ENCODE measurements at regions not wholly inside any gene's neighbourhood (a gene's known extent, or its start where the extent isn't known, plus 50 kb on each side); places are given as distances from the start of the nearest gene placed in this dataset.

- H3K4me1 Mint-ChIP-seq (ENCODE audit: low read depth, unreplicated experiment) = peaks cover 17% of the 10 kb centered on the region
- peak; percentile 11 for DNase-seq
- H3K4me3 Mint-ChIP-seq (ENCODE audit: low read depth, unreplicated experiment) = no peak overlapping the region
- CTCF ChIA-PET = no interaction called here
- H3K36me3 Mint-ChIP-seq (ENCODE audit: insufficient read depth, unreplicated experiment) = no peaks in the 10 kb centered on the region
- no peaks in the 10 kb centered on the region for H3K9me3 Mint-ChIP-seq (ENCODE audit: low read depth, unreplicated experiment)
- H3K27me3 Mint-ChIP-seq (ENCODE audit: unreplicated experiment) = no peaks in the 10 kb centered on the region
- intact Hi-C loops (cut with micrococcal nuclease; ENCODE audit: unreplicated experiment) = loop anchor here (10.0 kb wide), 1 partner anchor 155 kb away; the partner anchor contains the start of gene TLE1
- no peak for TF ChIP-seq CTCF (IDR thresholded peaks at IDR 0.05; ENCODE audit: unreplicated experiment)
- no TSS peak for BruUV-seq (replicated peaks)
- H3K27ac Mint-ChIP-seq (ENCODE audit: unreplicated experiment) = peak overlapping the region; percentile 45
These were observed 159.7 kb downstream of the TLE1 start for GRCh38 chr9:81529556-81530193.

- intact Hi-C loops (cut with micrococcal nuclease; ENCODE audit: unreplicated experiment) = loop anchor here (10.0 kb wide), 1 partner anchor 158 kb away; the partner anchor contains the start of gene TLE1
- H3K9me3 Mint-ChIP-seq (ENCODE audit: low read depth, unreplicated experiment) = no peaks in the 10 kb centered on the region
- H3K4me3 Mint-ChIP-seq (ENCODE audit: low read depth, unreplicated experiment) = no peak overlapping the region
- H3K36me3 Mint-ChIP-seq (ENCODE audit: insufficient read depth, unreplicated experiment) = no peaks in the 10 kb centered on the region
- H3K27me3 Mint-ChIP-seq (ENCODE audit: unreplicated experiment) = no peaks in the 10 kb centered on the region
- no peak for DNase-seq
- H3K27ac Mint-ChIP-seq (ENCODE audit: unreplicated experiment) = no peak overlapping the region
- no peak for TF ChIP-seq CTCF (IDR thresholded peaks at IDR 0.05; ENCODE audit: unreplicated experiment)
- CTCF ChIA-PET = no interaction called here
- peaks cover 25% of the 10 kb centered on the region for H3K4me1 Mint-ChIP-seq (ENCODE audit: low read depth, unreplicated experiment)
- BruUV-seq (replicated peaks) = no TSS peak
These were observed 162.8 kb downstream of the TLE1 start for GRCh38 chr9:81526587-81526986.

- peaks cover 9% of the 10 kb centered on the region for H3K4me1 Mint-ChIP-seq (ENCODE audit: low read depth, unreplicated experiment)
- no peaks in the 10 kb centered on the region for H3K27me3 Mint-ChIP-seq (ENCODE audit: unreplicated experiment)
- H3K9me3 Mint-ChIP-seq (ENCODE audit: low read depth, unreplicated experiment) = no peaks in the 10 kb centered on the region
- H3K36me3 Mint-ChIP-seq (ENCODE audit: insufficient read depth, unreplicated experiment) = no peaks in the 10 kb centered on the region
- intact Hi-C loops (cut with micrococcal nuclease; ENCODE audit: unreplicated experiment) = loop anchor here (5.0 to 10.0 kb wide), 2 partner anchors 34 to 162 kb away; partner anchors contain the start of gene TLE1
- DNase-seq = no peak
- H3K27ac Mint-ChIP-seq (ENCODE audit: unreplicated experiment) = no peak overlapping the region
- no TSS peak for BruUV-seq (replicated peaks)
- no peak overlapping the region for H3K4me3 Mint-ChIP-seq (ENCODE audit: low read depth, unreplicated experiment)
- no peak for TF ChIP-seq CTCF (IDR thresholded peaks at IDR 0.05; ENCODE audit: unreplicated experiment)
- CTCF ChIA-PET = interaction anchor here (0.7 kb wide), 1 partner anchor 163 kb away, joined by 3 read pairs; no protein-coding TSS in a partner anchor
These were observed 166.4 kb downstream of the TLE1 start for GRCh38 chr9:81522716-81523551.

GRCh38 chr9:81521892-81522291 lies 167.5 kb downstream of the TLE1 start:
- no peaks in the 10 kb centered on the region for H3K36me3 Mint-ChIP-seq (ENCODE audit: insufficient read depth, unreplicated experiment)
- no peak overlapping the region for H3K4me3 Mint-ChIP-seq (ENCODE audit: low read depth, unreplicated experiment)
- H3K9me3 Mint-ChIP-seq (ENCODE audit: low read depth, unreplicated experiment) = no peaks in the 10 kb centered on the region
- intact Hi-C loops (cut with micrococcal nuclease; ENCODE audit: unreplicated experiment) = loop anchor here (5.0 to 10.0 kb wide), 2 partner anchors 35 to 163 kb away; partner anchors contain the start of gene TLE1
- peak; percentile 10 for DNase-seq
- H3K4me1 Mint-ChIP-seq (ENCODE audit: low read depth, unreplicated experiment) = peaks cover 9% of the 10 kb centered on the region
- no peaks in the 10 kb centered on the region for H3K27me3 Mint-ChIP-seq (ENCODE audit: unreplicated experiment)
- no peak overlapping the region for H3K27ac Mint-ChIP-seq (ENCODE audit: unreplicated experiment)
- CTCF ChIA-PET = no interaction called here
- no peak for TF ChIP-seq CTCF (IDR thresholded peaks at IDR 0.05; ENCODE audit: unreplicated experiment)
- no TSS peak for BruUV-seq (replicated peaks)
